GM12872 (cell line): ENCODE measurements at regions not wholly inside any gene's neighbourhood (a gene's known extent, or its start where the extent isn't known, plus 50 kb on each side); places are given as distances from the start of the nearest gene placed in this dataset.

Experiments used
- CTCF ChIP-seq: IDR thresholded peaks from 3 replicates; pipeline ENCODE4 v1.5.1; 2011; ENCODE audit warnings: low read depth, mild to moderate bottlenecking, low read length, moderate library complexity; ENCODE audit not compliant: insufficient read depth

GRCh38 chrX:4379071-4379470 is 665.6 kb upstream of the PRKX start:
- no peak for TF ChIP-seq CTCF

DNA sequence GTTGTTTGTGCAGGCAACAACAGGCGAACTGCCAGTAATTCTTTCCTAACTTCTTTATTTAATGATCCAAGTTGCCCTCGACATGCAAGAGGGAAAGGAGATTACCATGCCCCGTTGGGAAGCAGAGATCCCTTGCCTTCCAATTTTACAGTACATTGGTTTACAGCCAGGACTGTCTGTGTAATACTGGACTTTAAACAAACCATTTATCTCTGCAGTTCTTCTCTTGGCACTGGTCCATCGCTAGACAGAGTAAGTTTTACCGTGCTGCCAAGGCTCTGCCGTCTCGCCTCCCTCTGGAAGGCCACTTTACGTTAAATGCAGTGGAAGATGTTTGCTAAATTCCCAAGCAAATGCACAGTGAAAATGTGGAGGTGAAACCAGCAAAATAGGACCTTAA is 660.3 kb upstream of the PRKX start:
- TF ChIP-seq CTCF, result no peak

GRCh38 chrX:4358577-4358976 is 645.1 kb upstream of the PRKX start:
- TF ChIP-seq CTCF, result no peak

DNA sequence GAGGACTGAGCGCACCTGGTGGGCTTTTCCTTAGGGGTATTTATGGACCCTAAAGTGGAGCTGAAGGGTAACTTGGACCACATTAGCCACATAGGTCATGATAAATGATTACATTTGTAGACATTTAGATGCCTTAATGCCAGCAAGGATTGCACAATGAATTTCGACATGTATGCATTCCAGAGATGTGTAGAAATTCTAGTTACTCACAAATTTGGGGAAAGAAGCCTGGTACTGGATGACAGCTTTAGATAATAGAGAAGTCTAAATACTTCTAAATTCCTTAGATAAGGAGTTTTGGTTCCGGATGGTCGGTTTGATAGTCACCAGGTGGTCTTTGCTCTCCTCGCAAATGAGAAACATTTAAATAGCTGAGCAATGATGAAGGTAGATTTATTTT is 609.5 kb upstream of the PRKX start:
- TF ChIP-seq CTCF, result no peak

- no peak for TF ChIP-seq CTCF
Observed at GRCh38 chrX:4320436-4320947, 607.0 kb upstream of the PRKX start.

DNA sequence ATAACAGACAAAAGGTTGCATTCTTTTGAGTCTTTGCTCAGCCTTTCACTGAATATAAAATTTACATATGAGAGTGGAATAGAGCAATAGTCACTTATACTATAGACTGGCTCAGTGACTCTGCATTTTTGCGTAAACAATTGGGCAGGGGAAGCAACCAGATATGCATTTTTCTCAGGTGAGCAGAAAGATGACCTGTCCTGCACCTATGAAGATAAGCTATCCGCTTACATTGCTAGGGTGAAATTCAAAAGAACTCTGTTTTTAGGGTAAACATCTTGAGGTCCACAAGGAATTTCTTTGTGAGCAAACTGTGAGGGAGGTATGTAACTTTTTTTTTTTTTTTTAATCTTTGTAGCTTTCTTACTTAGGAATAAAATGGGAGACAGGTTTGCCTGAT is 602.4 kb upstream of the PRKX start:
- no peak for TF ChIP-seq CTCF

DNA sequence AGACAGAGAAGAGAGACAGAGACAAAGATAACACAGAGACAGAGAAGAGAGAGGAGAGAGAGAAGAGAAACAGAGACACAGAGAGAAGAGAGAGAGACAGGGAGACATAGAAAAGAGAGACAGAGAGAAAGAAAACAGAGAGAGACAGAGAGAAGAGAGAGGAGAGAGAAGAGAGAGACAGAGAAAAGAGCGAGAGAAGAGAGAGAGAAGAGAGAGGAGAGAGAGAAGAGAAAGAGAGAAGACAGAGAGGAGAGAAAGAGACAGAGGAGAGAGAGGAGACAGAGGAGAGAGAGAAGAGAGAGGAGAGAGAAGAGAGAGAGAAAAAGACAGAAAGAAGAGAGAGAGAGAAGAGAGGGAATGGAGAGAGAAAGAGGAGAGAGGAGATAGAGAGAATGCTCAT is 601.1 kb upstream of the PRKX start:
- no peak for TF ChIP-seq CTCF

GRCh38 chrX:4277122-4277521 is 563.7 kb upstream of the PRKX start:
- 0 out of 3 replicates have a peak, but pooled peaks have one; percentile 16 for TF ChIP-seq CTCF
